Activated CD8-positive, alpha-beta T cell treated with anti-CD3 and anti-CD28 coated beads for 36 hours (primary cell): ENCODE measurements at regions not wholly inside any gene's neighbourhood (a gene's known extent, or its start where the extent isn't known, plus 50 kb on each side); places are given as distances from the start of the nearest gene placed in this dataset.

ENCODE experiments used
- ATAC-seq: fragments of 200-7000 bp; cut with Tn5 transposase; one replicate; pipeline ENCODE4 v1.10.0; 2021; ENCODE audit warnings: mild to moderate bottlenecking, moderate library complexity
- CTCF ChIA-PET: fragments of 350-600 bp; sonication (Branson Sonifier 250); formaldehyde crosslinking; loops from one replicate; lab custom pipeline; 2021; ENCODE audit warnings: antibody characterized with exemption; lab: Charles Lee
- POLR2A ChIA-PET: fragments of 350-600 bp; sonication (Branson Sonifier 250); formaldehyde crosslinking; loops from one replicate; lab custom pipeline; 2021; ENCODE audit warnings: antibody characterized with exemption; lab: Charles Lee
- DNase-seq: peaks from one replicate; pipeline ENCODE4 v3.0.0-alpha.2; 2020
- H3K27ac Mint-ChIP-seq: one replicate; pipeline ENCODE4 v1.8.0; 2021; ENCODE audit warnings: mild to moderate bottlenecking, mixed read lengths
- H3K27me3 Mint-ChIP-seq: one replicate; pipeline ENCODE4 v1.8.0; 2021; ENCODE audit warnings: mixed read lengths
- H3K36me3 Mint-ChIP-seq: one replicate; pipeline ENCODE4 v1.8.0; 2021; ENCODE audit warnings: low read depth, mixed read lengths
- H3K4me1 Mint-ChIP-seq: one replicate; pipeline ENCODE4 v1.8.0; 2021; ENCODE audit warnings: low read depth, mixed read lengths
- H3K4me3 Mint-ChIP-seq: one replicate; pipeline ENCODE4 v1.8.0; 2021; ENCODE audit warnings: mild to moderate bottlenecking, moderate library complexity, mixed read lengths
- H3K9me3 Mint-ChIP-seq: one replicate; pipeline ENCODE4 v1.8.0; 2021; ENCODE audit warnings: mixed read lengths
- intact Hi-C: fragments of 100-400 bp; cut with micrococcal nuclease; formaldehyde crosslinking; loops from one replicate; pipeline ENCODE4 v1.10.0; 2022
- TF ChIP-seq, protein P1 (sequence below): fragments of 200-600 bp; IDR thresholded peaks from one replicate; pipeline ENCODE4 v1.8.0; 2022; ENCODE audit warnings: antibody characterized with exemption, mild to moderate bottlenecking

DNA sequence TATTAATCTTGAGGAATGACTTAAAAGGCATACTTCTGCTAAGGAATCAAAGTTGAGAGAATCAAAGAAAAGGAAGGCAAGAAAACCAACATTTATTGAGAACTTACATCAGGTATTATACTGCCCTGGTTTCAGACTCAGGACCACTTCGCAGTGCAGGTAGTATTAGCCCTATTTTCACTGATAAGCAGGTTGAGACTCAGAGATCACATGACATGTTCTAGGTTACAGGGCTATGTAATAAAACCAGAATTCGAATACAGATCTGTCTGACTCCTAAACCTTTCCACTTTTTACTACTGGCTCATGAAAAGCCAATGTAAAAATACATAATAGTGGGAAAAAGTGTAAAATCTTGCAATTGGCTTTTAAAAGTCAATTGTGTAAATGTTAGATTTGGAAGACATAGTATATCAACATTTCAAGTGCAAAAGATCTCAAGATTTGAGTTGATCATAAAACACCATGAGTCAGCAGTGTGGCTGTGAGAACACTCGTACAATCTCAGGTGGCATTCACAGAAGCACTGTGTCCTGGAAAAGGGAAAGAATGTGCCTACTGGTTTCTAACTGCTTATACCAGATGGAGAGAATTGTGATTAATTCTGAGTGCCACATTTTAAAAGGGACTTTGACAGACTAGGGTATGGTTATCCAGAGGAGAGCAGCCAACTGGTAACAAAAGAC is 195.8 kb upstream of the MKLN1 start:
- DNase-seq (no peak), ATAC-seq (no peak)
- ChIA-PET CTCF (interaction anchor here (0.8 kb wide), 1 partner anchor 27 kb away, joined by 3 read pairs; no protein-coding TSS in a partner anchor), POLR2A (no interaction called here)
- Mint-ChIP-seq H3K4me1 (peaks cover 2% of the 10 kb centered on the region), H3K36me3 (no peaks in the 10 kb centered on the region), H3K27me3 (no peaks in the 10 kb centered on the region), H3K27ac (no peak overlapping the region), H3K9me3 (no peaks in the 10 kb centered on the region), H3K4me3 (no peak overlapping the region)
- TF ChIP-seq, protein P1, sequence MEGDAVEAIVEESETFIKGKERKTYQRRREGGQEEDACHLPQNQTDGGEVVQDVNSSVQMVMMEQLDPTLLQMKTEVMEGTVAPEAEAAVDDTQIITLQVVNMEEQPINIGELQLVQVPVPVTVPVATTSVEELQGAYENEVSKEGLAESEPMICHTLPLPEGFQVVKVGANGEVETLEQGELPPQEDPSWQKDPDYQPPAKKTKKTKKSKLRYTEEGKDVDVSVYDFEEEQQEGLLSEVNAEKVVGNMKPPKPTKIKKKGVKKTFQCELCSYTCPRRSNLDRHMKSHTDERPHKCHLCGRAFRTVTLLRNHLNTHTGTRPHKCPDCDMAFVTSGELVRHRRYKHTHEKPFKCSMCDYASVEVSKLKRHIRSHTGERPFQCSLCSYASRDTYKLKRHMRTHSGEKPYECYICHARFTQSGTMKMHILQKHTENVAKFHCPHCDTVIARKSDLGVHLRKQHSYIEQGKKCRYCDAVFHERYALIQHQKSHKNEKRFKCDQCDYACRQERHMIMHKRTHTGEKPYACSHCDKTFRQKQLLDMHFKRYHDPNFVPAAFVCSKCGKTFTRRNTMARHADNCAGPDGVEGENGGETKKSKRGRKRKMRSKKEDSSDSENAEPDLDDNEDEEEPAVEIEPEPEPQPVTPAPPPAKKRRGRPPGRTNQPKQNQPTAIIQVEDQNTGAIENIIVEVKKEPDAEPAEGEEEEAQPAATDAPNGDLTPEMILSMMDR: no peak
- intact Hi-C loops: no loop called here

DNA sequence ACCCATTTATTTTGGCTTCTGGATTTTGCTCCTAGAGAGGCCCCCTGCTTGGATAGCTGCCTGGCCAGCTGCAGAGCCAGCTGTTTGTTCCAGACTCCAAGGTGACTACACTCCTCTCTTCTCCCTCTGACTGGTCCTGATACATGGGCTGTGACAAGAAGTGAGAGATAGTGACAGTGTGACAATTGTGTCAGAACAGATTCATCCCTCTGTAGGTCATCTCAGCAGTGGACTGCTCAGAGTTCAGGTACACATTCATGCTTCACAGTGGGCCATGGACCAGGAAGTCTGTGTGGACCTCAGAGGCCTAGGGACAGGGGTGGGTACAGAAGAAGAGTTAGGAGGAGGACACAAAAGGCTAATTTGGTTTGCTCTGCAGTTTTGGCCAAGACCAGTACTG is 188.2 kb upstream of the MKLN1 start:
- Mint-ChIP-seq H3K27me3 (no peaks in the 10 kb centered on the region), H3K36me3 (no peaks in the 10 kb centered on the region), H3K9me3 (no peaks in the 10 kb centered on the region), H3K4me3 (no peak overlapping the region), H3K4me1 (peaks cover 2% of the 10 kb centered on the region), H3K27ac (no peak overlapping the region)
- ChIA-PET POLR2A (no interaction called here), CTCF (no interaction called here)
- ATAC-seq (no peak), DNase-seq (no peak)
- intact Hi-C loops: no loop called here
- TF ChIP-seq, protein P1: no peak

DNA sequence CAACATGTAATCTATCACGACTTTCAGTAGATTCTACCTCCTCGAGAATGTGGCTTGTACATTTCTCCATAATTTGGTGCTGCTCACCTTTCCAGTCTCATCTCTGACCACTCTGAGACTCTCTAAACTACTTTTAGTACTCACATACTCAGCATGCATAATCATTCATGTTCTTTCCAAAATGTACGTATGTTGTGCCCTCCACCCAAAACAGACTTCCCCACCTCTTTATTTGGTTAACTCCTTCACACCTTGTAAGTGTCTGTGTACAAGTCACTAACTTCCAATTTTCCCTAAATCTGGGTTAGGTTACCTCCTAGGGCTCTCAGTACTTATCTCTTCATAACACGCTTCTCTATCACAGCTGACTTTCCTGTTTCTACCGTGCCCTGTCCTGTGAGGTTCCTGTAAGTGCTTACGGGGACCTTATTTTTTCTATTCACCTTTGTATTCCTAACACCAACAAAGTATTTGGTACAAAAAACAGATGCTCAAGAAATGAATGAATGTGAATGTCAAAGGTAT is 186.2 kb upstream of the MKLN1 start:
- no peak overlapping the region for H3K27ac Mint-ChIP-seq
- intact Hi-C loops: no loop called here
- H3K36me3 Mint-ChIP-seq: no peaks in the 10 kb centered on the region
- H3K4me3 Mint-ChIP-seq: no peak overlapping the region
- no peaks in the 10 kb centered on the region for H3K27me3 Mint-ChIP-seq
- H3K4me1 Mint-ChIP-seq: peaks cover 2% of the 10 kb centered on the region
- ATAC-seq: no peak
- TF ChIP-seq, protein P1: no peak
- no peak for DNase-seq
- H3K9me3 Mint-ChIP-seq: no peaks in the 10 kb centered on the region
- CTCF ChIA-PET: no interaction called here
- POLR2A ChIA-PET: interaction anchor here (1.3 kb wide), 1 partner anchor 29 kb away, joined by 4 read pairs; no protein-coding TSS in a partner anchor

DNA sequence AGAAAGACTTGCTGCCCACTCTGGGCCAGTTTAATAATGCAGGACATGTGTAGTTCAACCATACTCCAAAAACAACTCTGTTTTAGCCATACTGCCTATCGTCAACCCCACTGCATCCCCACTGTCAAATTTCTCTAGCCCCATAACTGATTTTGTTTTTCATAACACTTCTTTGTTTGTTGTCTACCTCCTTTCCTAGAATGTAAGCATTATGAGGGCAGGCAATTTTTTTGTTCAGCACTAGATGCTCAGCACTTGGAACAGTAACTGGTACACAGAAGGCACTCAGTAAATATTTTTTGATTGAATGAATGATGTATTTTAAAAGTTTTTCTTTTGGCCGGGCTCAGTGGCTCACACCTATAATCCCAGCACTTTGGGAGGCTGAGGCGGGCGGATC is 183.8 kb upstream of the MKLN1 start:
- Mint-ChIP-seq H3K9me3 (no peaks in the 10 kb centered on the region), H3K36me3 (no peaks in the 10 kb centered on the region), H3K4me3 (no peak overlapping the region), H3K4me1 (no peaks in the 10 kb centered on the region), H3K27ac (no peak overlapping the region), H3K27me3 (no peaks in the 10 kb centered on the region)
- no peak for ATAC-seq
- ChIA-PET POLR2A (interaction anchor here (0.8 kb wide), 1 partner anchor 10 kb away, joined by 3 read pairs; no protein-coding TSS in a partner anchor), CTCF (no interaction called here)
- intact Hi-C loops: no loop called here
- TF ChIP-seq, protein P1: no peak
- DNase-seq: no peak

DNA sequence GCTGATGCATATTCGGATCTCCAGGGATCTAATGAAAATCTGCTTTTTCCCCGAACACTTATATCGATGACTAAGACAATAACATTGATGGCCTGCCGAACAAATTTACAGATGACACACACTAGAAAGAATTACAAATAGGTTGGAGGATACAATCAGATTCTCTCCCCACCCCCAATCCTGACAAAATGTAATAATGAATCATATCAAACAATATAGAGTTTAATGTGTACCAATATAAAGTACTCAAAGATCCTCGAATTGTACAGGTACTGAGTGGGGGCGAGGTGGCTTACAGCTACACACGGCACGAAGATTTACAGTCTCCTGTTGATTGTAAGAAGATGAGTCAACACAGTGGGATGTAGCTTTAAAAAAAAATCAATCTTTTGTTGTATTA is 182.7 kb upstream of the MKLN1 start:
- Mint-ChIP-seq H3K4me3 (no peak overlapping the region), H3K27ac (no peak overlapping the region), H3K9me3 (no peaks in the 10 kb centered on the region), H3K27me3 (no peaks in the 10 kb centered on the region), H3K36me3 (no peaks in the 10 kb centered on the region), H3K4me1 (no peaks in the 10 kb centered on the region)
- TF ChIP-seq, protein P1: no peak
- intact Hi-C loops: no loop called here
- ATAC-seq: no peak
- ChIA-PET POLR2A (no interaction called here), CTCF (no interaction called here)
- DNase-seq: no peak
